Amygdala (tissue), 56 donors: ENCODE measurements at regions not wholly inside any gene's neighbourhood (a gene's known extent, or its start where the extent isn't known, plus 50 kb on each side); places are given as distances from the start of the nearest gene placed in this dataset.

ENCODE experiments used
- DNase-seq, 56 donors: peaks; one replicate each; lab custom pipeline; 2025; lab: John Stamatoyannopoulos, UW

DNA sequence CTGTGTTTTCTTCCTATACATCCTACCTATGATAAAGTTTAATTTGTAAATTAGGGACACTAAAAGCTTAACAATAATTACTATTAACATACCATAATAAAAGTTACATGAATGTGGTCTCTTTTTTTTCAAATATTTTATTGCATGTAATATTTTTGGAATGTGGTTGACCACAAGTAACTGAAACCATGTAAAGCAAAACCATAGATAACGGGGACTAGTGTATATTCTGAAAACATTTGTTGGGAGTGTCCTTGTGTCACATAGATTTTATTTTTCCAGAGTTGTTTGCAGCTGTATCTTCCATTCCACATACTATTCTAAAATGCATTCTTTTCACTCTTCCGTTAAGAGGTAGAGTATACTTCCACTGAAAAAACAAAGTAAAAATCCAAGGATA, 200.4 kb downstream of the KIF18A start:
- no peak for DNase-seq

DNA sequence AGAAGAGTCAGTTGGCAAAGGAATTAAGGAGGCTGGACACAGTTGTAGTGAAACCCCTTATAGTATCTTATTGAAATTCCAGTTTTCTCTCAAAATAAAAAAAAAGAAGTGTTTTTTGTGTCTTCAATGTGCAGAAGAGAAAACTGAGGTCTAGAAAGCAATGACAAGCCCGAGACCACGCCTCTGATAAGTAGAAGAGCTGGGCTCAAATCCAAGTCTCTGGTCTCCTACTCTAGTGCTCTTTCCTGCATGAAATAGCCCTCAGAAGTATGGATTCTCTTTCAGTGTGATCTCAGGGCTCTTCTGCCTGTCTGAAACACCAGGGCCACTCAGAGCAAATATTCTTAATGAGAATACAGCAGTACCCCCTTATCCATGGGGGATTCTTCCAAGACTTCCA, 200.9 kb downstream of the KIF18A start:
- DNase-seq: no peak

DNA sequence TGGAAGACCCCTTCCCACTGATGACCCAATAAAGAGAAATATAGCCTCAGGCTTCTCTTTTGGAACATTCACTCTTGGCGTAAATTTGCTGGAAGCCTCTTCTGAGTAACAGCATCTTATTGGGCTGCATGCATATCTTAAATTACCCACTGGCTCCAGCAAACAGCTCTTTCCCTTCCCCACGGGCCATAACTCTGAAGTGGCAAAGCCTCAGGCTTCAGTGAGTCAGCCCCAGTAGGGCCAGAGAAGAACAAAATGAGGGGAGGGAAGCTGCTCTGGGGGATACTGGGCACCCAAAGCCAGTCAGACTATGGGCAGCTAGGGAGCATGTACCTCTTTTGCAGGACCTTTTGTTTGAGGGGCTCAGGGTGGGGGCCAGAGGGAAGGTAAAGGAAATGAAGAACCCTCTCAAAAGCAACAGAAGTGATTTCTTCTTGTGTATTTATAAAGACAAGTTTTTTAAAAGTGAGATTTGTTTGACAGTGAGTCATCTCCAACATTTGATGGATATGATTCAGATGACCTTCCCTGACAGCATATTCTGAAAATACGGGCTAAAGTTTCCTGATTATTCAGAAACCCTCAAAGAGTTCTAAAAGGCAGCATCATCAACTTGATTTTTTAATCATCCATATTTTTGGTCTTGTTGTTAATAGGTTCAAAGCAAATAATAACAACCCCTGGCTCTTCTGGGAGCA, 203.4 kb downstream of the KIF18A start:
- no peak for DNase-seq

DNA sequence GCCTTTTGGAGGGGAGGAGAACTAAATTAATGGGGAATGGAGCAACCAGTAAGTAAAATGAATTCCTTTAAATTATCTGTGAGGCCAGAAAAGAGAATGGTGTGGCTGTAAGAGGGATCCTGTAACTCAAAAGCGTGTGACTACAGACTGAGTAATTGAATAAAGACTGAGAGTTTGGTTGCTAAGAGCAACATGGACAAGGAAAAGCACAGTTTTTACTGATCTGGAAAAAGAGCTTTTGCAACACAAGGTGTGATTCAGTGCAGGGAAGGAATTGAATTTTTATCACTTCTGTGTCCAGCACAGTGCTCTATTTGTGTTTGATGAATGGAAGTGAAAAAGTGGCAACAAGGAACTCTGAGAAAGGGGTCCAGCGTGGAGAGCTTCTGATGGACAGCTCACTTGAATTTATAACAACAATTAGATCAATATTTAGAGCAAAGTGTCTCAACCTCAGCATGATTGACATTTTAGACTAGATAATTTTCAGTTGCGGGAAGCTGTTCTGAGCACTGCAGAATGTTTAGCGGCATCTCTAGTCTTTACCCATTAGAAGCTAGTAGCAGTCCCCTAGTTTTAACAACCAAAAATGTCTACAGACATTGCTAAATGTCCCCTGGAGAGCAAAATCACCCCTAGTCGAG, 202.8 kb upstream of the BDNF start:
- DNase-seq: no peak

DNA sequence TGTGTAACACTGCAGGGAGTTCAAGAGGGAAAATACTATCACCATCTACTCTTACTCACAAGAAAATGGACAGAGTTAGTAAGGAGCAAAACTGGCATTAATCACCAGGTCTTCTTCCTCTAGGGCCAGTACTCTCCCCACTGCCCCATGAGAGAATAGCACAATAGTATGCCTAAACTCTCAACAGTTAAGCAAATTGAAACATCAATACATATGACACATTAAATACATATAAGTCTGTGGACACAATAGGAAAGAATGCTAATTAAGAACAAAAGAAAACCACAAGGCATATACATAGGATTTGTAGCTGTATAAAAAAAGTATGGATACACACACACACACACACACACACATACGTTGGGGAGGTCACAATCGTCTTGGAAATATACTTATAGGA, 197.9 kb upstream of the BDNF start:
- no peak for DNase-seq

GRCh38 chr11:27896096-27896495, 195.8 kb upstream of the BDNF start:
- DNase-seq: no peak

- DNase-seq: no peak
Observed at GRCh38 chr11:27894552-27894951, 194.3 kb upstream of the BDNF start.

DNA sequence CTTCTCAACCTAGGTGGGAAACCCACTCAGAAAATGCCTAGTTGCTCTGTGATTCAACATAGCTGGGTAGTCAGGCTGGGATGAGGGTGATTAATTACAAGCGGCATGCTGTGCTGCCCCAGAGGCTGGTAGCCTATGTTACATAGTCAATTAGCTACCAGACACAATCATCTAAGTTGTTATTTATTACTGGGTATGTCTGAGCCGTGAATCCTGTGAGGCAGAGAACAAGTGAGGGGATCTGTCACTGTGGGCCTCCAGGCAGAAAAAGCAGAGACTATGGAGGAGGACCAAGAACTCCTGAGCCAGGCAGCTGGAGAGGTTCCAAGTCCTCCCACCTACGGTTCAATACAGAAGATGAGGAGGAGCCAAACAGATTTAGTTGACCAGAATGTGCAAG, 186.6 kb upstream of the BDNF start:
- peak in 6 of 56 donors; percentile 2 to 25 (median 7) for DNase-seq

DNA sequence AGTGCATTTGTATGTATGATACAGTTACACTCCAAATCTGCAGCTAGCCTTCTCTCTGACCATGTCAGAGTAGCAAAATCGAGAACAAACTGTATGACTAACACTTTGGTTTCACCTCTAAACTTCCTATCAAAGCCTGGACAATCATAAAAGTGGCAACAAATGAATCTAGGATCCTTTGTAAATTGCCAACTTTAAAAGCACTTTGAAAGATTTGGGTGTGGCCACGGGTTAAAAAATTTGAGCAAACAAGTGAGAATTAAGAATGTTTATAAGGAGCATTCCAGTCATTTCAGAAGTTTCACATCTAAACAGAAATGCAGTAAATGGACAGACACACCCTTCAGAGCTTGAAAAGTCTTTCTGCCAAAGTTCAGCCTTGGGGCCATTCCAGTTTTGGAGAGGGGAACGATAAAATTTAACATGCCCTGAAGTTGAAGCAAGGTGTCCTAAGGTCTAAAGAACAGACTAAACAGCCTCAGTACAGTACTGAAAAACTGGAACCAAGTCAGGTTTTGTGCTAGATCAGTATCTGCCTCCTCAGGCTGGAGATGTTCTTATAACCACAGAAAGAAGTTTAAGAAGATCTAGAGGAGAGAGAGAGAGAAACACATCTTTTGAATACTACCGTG, 181.9 kb upstream of the BDNF start:
- no peak for DNase-seq

DNA sequence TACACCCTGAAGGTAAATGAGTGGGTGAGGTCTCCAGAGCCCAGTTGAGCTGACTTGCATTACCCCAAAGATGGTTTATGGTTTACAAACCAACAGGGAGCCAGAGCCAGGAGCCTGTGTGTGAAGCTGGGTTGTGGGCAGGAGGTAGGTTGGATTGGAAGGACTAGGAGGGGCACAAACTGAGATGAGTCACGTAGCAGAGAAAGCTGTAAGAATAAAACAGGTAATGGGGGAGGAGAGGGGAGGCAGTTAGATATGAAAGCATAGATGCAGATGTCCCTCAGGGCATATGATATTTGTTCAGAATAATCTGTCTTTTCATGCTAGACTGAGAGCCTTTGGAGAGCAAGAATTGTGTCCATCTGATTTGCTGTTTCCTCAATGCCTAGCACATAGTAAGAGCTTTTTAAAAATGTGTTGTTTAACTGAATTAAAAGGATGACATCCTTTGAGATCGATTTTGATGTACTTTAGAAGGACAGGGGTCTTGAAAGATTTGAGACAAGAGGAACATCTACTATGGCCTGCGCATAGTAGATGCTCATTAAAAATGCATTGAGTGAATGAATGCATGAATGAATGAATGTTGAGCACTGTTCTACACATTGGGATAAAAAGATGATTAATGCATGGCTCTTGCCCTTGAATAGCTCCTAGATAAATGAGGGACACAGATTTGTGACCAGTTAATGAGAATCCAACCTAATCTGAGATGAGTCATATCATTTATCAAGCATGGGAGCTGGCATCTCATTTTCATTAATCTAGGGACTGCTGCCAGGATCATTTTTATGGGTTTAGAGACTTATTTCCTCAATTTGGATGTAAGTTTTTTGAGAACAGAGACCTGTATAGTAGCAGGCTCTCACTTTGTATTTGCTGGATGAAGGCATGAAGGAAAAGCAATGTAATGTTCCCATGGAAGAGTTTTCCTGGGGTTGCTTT, 175.8 kb upstream of the BDNF start:
- no peak for DNase-seq

DNA sequence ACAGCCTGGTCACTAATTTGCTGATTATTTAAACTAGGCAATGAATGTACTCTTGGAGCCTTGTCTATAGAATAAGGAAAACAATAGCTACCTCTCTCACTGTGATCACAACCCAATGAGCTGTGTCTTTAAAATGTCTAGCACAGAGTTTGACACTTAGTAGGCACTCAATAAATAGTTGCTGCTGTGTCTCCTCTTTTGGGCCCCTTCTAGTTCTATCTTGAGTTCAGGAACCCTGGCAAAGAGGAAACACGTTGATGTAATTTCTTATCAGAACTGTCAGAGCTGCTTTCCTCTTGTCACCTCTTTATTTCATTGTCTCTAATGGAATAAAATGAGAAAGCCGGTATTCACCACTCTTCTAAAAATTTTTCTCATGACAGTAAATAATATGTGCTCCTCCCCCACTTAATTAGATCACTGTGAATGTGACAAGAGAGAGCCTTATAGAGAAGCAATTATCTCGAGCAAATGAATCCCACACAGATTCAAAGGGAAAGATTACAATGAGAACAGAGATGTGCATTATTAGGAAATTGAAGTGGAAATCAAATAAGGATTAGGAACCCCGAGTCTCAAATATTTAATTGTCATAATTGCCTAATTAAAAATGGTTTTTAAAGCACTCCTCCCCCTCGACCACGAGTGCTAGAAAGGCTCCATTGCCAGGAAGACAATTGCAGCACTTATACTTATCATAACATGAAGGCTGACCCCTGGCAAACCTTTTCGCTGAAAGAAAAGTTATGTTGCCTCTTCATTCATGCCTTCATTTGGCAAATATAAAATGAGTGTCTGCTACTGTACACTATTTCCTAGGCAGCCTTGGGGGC, 175.0 kb upstream of the BDNF start:
- no peak for DNase-seq

DNA sequence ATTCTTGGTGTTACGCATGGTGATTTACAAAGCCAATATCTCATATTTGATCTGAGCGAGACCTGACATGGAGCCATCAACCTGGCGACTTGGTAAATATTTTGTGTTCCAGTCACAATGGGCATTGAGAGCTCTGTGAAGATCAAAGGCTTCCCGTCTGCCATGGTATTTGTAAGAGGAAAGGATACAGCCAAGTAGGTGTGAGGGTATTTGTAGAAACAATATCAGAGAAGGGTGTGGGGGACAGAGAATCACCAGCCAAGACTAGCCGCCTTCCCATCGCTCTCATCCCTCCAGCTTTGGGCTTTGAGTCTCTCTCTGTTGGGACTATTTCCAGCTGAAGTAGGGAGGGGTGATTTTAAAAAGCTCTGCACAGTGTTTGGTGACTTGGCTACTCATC, 173.4 kb upstream of the BDNF start:
- DNase-seq: no peak

DNA sequence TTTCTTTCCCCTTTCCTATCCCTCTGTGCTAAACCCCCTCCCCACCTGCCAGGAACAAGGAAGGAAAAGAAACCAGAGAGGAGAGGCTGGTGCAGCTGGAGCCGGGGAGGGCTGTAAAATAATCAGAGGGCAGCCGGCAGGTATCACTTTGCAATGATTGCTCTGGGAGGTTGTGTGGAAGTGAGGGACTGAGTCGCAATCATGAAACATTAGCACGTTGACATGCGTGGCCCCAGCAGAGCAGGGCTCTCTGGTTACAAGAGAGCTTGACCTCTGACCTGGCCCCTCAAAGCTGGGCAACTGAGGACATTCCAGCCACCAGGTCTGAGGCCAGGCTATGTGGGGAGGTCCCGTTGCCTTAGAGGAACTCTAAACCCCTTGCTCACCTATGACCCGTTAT, 170.8 kb upstream of the BDNF start:
- DNase-seq: no peak

DNA sequence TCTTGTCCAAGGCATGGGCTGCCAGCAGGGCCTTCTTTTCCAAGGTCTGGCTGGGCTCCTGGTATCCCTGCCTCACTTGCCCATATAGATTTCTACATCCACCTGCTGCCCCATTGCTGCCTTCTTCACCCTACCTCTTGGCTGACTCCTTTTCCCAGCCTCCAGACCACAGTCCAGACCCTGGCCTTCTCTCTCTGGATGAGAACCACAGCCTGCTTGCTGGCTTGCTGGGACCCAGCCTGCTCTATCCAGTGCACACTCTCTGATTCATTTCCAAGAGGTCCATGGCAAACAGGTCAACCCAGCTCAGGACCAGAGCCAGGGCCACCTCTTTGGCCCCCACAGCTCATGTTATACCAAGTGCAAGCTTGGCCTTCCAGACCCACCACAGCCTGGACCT, 169.4 kb upstream of the BDNF start:
- DNase-seq: no peak

- no peak for DNase-seq
Observed at GRCh38 chr11:27868709-27869108, 168.5 kb upstream of the BDNF start.

- DNase-seq: no peak
Observed at GRCh38 chr11:27868226-27868625, 168.0 kb upstream of the BDNF start.

- DNase-seq: no peak
Observed at GRCh38 chr11:27865105-27865504, 164.8 kb upstream of the BDNF start.

- DNase-seq: no peak
Observed at GRCh38 chr11:27864611-27865010, 164.4 kb upstream of the BDNF start.

- DNase-seq: no peak
Observed at GRCh38 chr11:27864091-27864491, 163.8 kb upstream of the BDNF start.

- no peak for DNase-seq
Observed at GRCh38 chr11:27863637-27864036, 163.4 kb upstream of the BDNF start.
